ENCODE measurements at regions not wholly inside any gene's neighbourhood (a gene's known extent, or its start where the extent isn't known, plus 50 kb on each side); places are given as distances from the start of the nearest gene placed in this dataset.
"Not testable (repeated sequence)": the region's sequence is repeated elsewhere in the genome, so short reads cannot be mapped to it uniquely, and the experiment has no call there.

DNA sequence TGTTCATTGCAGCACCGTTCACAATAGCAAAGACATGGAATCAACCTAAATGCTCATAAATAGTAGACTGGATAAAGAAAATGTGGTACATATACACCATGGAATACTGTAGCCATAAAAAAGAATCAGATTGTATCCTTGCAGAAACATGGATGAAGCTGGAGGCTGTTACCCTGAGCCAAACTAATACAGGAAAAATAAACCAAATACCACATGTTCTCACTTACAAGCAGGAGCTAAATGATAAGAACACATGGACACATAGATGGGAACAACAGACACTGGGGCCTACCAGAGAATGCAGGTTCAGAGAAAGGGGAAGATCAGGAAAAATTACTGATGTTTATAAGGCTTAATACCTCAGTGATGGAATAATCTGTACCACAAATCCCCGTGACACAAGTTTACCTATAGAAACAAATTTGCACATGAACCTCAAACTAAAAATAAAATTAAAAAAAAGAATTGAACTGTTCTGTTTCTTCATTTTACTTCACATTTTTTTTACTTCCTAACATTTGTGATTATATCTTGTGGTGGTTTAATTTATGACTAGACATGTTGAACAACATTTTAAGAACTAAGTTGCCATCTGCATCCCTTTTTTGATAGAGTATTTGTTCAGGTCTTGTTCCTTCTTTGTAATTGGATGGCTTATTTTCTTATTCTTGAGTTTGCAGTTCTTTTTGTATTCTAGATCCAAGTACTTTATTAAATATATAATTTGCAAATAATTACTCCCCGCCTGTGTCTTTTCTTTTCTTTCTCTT, 835.2 kb downstream of the FSCB start:
- DNase-seq = no peak

DNA sequence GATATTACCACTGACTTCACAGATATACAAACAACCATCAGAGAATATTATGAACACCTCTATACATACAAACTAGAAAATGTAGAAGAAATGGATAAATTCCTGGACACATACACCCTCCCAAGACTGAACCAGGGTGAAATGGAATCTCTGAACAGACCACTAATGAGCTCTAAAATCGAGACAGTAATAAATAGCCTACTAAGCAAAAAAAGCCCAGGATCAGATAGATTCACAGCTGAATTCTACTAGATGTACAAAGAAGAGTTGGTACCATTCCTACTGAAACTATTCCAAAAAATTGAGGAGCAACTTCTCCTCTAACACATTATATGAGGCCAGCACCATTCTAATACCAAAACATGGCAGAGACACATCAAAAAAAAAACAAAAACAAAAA, 837.7 kb downstream of the FSCB start:
- no peak for DNase-seq

DNA sequence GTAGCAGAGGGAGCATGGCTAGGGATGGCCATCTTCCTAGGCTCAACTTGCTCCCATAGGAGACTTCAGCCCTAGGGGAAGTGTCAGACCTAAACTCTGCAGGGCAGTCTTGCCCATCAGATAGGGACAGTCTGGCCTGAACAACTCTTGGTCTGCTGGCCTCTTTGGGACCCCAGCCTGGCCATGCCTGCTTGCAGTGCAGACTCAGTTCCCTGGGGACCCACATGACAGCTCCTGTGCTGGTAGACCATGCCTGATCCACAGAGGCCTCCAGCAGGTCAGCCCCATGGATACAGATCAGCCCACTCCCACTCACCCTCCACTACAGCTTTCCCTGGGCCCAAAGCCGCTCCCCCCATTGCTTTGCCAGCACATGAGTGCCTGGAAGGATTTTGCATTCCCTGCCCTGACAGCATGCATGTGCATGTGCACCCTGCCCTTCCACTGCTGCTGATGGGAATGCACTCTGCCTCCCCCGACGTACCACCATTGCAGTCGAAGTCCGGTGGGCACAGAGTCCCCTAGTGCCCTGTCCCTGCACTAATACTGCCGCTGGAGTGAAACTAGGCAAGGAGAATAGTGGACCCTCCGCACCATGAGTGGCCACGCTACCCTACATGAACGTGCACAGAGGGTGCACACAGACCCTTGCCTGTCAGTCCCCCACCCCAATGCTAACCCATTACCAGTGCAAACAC, 841.4 kb downstream of the FSCB start:
- no peak for DNase-seq

DNA sequence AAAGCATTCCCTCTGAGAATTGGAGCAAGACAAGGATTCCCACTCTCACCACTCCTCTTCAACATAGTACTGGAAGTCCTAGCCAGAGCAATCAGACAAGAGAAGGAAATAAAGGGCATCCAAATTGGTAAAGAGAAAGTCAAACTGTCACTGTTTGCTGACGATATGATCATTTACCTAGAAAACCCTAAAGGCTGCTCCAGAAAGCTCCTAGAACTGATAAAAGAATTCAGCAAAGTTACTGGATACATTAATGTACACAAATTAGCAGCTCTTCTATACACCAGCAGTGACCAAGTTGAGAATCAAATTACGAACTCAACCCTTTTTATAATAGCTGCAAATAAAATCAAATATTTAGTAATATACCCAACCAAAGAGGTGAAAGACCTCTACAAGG, 851.9 kb downstream of the FSCB start:
- DNase-seq = not testable (repeated sequence)

DNA sequence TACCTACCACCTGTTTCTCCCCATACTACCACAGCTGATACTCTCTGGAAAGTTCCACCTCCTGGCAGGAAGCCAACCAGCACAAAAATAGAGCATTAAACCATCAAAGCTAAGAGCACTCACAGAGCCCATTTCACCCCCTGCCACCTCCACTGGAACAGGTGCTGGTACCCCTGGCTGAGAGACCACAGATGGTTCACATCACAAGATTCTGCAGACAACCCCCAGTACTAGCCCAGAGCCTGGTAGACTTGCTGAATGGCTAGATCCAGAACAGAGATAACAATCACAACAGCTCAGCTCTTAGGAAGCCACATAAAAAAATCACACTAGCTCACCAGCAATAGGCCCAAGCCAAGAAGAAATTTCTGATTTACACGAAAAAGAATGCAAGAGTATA, 855.2 kb downstream of the FSCB start:
- no peak for DNase-seq

DNA sequence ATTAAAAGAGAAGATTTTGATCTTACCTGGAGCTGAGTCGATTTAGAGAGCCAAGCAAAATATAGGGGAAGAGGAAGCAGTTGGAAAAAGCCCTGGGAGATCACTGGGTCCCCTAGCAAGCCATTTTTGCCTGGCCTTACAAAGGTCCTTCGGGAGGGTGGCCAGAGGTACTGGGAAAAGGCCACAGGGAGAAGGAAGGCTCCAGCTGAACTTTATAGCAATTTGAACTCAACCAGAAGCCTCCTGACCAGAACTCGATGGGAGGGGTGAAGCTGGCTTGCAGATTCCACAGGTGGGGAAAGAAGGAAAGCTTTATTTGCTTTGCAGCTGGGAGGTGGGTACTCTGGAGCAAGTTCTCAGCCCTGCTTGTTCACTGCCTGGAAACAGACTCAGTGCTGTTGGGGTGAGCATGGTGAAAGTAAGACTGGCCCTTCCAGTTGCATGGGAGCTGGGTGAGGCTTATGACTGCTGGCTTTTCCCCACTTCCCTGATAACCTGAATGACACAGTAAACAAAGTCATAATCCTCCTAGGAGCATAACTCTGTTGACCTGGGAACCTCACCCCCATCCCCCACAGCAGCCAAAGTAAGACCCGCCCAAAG, 855.8 kb downstream of the FSCB start:
- DNase-seq = no peak

DNA sequence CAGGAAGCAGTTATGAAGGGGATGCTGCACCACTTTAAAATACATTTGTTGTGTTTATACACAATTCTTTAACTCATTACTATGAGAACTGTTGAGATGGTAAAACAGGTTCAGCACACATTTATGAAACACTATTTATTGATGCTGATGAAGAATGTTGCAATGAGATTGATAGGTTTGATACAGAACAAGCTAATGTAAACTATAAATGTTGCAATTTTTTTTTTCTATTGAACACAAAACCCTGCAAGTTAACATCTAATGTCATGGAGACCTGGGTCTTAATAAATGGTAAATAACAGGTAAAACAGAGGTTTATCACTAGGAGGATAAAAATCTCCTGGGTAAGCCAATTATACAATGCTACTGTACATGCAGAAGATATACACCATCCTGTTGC, 857.6 kb downstream of the FSCB start:
- no peak for DNase-seq

DNA sequence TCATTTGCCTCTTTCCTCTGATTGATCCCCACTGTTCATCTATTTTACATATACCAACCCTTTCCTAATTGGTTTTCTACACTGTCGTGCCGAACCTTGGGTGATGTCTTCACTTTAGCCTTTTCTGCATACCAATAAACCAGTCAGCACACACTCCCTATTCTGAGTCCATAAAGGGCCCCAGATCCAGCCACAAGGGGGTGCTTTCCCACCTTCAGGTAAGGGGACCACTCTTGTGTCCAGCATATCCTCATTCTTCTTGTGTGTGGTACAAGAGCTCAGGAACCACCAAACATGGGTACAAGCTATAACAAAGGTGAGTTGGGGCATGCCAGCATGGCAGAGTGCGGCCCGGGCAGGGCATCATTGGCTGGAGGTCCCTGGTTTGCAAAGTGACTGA, 859.8 kb downstream of the FSCB start:
- DNase-seq = no peak

DNA sequence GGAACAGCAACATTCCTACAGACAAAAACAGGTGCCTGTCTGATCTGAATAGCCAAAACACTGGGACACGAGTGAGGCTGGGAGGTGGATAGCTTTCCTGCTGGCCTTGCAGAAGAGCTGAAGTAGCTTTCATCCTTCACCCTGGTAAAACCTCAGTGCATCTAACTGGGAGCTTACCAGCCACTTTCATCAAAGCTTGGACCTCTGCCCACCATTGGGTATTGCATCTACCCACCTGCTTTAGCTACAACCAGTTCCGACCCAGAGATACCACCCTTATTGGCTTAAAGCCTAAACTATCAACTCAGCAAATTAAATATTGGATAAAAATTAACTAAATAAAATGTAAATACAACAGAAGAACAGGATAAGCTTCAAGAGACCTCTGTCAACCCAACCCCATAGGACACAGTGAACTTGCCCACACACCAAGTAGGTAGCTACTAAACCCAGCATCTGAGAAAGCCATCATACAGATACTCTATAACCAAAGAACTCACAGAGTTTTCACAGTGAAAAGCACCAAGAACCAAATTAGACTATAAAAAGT, 866.3 kb downstream of the FSCB start:
- no peak for DNase-seq

DNA sequence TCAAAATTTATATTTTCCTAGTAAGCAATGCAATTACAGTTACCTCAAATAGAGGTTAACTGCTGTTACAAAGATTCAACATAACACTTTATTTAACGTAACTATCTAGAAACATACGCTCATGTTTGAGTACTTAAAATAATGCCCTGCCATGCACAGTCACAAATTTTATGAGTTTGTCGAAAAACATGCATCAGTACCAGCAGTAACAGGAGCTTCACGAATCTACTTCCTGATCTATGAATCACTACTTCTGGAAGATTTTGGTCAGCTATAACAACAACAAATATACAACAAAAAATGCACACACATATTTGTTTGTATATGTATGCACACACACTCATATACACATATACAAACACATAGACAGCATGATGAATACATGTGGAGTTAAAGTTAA, 881.8 kb downstream of the FSCB start:
- DNase-seq = no peak

DNA sequence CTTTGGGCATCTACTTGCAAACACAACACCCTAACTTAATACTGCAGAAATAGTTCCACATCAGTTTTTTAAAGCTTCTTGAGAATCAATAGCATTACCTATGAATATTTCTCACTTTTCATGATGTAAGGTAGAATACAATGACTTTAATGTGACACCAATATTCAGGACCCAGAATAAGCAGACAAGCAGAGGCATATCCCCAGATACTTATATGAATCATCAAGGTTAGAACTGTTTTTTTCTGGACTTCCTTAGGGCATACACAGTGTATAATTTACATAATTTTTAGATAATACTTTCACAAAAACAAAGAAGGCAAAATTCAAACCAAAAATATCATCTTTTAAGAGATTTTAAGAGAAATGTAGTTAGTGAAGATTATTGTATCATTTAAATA, 885.8 kb downstream of the FSCB start:
- no peak for DNase-seq

DNA sequence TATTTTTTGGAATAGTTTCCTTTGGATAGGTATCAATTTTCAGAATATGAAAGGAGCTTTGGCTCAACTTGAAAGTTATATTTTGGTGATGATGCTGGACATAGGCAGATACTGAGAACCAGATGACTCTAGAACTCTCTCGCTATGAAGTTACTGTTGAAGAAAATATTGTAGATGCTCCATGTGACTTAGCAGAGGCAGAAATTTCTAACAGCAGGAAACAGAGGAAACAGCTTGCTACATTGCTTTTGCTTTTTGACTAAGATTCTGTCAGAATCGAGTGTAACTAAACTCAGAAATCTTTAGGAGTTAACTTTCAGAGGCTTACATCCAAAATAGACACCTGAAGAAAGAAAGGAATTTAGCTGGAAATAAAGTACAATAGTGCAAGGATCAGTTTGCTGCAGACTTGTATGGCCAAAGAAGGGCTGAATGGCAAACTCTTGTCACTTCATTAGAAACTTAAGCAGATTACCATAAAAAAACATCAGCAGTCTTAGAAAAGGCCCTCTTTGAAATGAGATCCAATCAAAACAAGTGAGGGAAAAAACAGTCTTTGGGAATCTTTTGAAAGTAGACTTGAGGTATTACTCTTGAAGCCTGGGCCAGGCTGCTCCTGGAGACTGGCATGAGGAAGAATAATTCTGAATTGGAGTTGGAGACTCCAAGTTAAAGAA, 911.8 kb downstream of the FSCB start:
- no peak for DNase-seq

DNA sequence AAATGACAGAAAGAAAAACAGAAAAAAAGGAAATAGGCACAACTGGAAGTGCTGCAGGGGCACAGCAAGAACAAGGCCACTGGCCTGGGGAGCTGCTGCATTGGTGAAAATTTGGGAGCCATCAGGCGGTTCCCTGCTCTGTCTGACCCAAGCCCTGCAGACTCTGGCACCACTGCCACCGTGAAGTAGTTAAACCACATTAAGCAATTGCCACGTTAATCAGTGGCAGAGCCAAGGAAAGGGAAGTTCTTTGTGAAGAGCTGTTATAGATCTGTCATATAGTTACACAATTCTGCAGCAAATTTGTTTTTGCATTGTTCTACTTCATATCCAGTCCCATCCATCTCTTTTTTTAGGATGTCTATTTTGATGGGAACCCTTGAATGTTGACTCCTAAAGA, 915.3 kb downstream of the FSCB start:
- no peak for DNase-seq

DNA sequence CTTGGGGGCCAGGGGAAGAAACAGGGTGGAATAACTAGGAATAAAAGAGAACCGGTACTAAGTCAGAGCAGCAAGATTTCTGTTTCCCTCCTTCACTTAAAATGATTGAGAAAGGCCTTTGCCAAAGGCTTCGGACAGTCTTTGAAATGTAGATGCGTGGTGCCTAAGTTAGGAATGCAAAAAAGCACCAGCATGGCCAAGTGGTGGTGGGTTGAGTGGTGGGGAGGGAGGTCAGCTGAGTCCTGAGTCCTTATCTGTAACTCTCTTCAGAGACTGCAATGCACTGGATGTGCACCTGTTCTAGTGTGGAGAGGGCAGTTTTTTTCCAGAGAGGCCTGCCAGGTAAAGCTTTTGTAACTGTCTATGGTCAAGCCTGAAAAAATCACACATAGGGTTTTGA, 919.9 kb downstream of the FSCB start:
- no peak for DNase-seq

DNA sequence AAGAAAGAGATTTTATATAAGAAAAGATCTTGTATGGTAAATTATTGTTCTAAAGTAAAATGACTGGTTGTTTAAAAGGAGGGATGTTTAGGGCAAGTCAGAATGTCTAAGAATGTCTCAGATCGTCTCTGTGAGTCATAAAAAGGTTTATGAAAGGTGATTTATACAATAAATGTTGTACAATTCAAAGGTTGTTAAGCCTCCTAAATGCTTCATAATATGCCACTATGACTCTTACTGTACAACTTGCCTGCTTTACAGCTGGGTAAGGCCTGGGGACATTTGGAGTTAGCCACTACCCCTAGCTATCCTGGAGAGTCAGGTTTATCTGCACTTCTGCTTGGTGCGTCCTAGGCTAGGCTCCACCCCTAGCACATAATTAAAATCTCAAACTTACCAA, 927.4 kb downstream of the FSCB start:
- no peak for DNase-seq

DNA sequence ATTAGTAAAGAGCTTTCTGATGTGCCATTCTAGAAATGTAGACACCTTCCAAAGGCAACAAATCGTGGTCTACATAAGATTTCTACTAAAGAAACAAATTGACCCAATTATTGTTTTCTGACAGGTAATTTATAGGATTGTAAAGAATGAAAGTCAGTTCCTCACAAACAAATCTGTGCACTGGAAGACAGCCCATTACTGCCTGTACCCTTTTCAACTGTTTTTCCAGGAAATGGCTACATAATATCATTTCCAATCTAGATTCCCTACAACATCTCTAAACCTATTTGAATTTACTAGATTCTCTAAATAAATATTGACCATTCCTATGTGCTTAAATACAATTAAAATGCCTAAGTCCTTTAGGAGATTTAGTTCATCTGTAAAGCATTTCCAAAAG, 939.1 kb downstream of the FSCB start:
- no peak for DNase-seq

DNA sequence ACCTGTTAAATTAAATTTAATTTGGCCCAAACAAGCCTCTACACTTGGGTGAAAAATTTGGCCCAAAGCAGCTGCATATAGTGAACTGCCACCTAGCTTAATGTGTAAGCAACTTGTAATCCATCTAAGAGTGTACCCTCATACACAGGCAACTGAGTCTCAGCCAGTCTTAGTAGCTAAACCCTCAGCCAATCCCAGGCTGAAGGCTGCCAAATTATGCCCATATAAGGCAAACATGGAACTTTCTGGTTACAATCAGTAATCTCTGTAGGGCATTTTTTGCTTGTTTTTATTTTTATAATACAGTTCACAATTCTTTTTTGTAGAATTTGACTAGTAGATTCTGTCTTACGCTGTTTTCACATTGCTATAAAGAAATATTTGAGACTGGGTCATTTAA, 958.7 kb downstream of the FSCB start:
- no peak for DNase-seq

DNA sequence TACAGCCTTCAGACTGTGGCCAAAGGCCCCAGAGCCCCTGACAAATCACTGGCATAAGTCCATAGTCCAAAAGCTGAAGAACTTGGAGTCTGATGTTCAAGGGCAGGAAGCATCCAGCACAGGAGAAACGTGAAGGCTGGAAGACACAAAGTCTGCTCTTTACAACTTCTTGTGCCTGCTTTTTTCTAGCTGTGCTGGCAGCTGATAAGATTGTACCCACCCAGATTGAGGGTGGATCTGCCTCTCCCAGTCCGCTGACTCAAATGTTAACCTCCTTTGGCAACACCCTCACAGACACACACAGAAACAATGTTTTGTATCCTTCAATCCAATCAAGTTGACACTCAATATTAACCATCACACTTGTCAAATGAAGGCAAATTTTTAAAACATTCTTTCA, 959.5 kb downstream of the FSCB start:
- not testable (repeated sequence) for DNase-seq

DNA sequence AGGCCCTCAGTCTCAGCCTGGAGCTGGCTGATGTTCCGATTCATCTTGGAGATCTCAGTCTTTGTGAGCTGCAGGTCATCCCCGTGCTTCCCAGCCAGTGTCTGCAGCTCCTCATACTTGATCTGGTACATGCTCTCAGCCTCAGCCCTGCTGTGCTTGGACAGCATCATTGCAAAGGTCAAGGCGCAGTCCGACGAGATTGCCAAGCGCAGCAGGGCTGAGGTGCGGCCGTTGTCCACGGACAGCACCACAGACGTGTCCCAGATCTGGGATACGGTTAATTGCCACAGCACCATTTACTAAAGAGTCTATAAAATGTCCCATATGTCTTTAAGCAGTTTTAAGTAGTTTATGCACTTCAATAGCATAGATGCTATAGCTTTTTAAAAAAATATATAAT, 965.7 kb downstream of the FSCB start:
- no peak for DNase-seq

DNA sequence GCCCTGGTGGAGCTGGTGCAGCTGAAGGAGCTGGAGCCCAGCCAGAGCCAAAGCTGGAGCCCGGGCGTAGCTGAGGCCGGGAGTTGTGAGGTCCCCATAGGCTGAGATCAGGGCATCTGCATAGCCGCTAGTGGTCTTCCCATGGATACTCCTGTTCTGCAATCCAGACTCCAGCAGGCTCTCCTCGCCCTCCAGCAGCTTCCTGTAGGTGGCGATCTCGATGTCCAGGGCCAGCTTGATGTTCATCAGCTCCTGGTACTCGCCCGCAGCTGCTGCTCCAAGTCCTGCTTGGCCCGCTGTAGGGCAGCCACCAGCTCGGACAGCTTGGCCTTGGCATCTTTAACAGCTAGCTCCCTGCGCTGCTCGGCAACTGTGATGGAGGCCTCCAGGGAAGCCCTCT, 966.1 kb downstream of the FSCB start:
- DNase-seq = no peak

DNA sequence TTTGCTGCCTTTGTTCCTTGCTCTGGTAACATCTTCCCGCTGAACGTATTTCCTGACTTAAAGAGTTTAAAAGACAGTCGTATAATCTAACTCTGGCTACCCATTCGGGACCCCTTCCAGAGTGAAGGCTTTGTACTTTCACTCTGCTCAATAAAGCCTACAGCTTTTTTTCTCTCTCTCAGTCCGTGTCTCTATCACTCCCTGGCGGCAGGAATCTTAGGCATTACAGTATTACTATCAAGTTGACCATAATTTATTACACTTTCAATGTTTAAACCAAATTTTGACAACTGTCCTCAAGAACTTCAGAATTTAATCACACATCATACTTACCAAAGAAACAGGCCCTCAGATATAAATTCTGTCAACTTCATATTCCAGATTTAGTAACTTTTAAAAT, 967.9 kb downstream of the FSCB start:
- DNase-seq = no peak

DNA sequence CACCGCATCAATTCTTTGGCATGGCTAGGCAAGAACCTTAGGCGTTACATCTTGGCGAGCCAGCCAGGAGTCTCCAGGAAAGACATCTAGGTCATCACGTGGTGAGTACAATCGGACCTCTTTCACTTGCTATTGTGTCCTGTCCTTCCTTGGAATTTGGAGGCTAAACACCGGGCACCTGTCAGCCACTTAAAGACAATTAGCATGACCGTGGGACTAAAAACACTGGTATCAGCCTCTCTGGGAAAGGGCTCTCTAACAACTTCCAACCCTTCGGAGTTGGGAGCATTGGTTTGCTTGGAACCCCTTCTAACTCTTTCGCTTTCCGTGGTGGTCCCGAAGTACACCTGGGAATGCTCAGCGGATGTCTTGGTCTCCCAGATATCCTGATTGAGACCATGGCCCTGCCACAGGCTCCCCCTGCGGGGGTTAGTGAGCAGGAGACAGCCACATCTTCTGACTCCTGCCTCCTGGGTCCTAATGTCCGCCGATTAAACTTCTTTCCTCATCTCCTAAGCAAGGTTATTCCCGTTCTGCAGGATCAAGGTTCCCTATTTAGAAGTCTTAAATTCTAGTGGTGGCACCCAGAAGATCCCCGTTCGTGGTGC, 971.7 kb downstream of the FSCB start:
- DNase-seq = no peak

DNA sequence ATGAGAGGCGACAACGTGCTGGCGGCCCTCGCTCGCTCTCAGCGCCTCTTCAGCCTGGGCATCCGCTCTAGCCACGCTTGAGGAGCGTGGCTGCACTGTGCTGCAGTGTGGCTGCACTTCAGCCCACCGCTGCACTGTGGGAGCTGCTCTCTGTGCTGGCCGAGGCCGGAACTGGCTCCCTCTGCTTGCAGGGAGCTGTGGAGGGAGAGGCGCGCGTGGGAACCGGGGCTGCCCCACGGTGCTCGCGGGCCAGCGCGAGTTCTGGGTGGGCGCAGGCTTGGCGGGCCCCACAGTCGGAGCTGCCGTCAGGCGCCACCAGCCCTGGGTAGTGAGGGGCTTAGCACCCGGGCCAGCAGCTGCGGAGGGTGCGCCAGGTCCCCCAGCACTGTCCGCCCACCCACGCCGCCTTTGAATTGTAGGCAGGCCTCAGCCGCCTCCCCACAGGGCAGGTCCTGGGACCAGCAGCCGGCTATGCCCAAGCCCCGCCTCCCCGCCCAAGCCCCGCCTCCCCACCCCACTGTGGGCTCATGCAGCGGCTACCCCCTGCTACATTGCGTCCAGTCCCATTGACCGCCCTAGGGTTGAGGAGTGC, 974.2 kb downstream of the FSCB start:
- no peak for DNase-seq

All from activated CD4-positive, alpha-beta T cell treated with anti-CD3 and anti-CD28 coated beads, Interleukin-2, Interleukin-6, amounts not matched to agents 100 ng/mL and 50 ng/mL, durations not matched to agents 16 hours and 8 hours (primary cell).